Lung (tissue), 11 donors: ENCODE measurements at regions not wholly inside any gene's neighbourhood (a gene's known extent, or its start where the extent isn't known, plus 50 kb on each side); places are given as distances from the start of the nearest gene placed in this dataset.

Experiments
- ATAC-seq: fragments of 200-7000 bp; cut with Tn5 transposase; one replicate; pipeline ENCODE4 v1.9.1; 2020; ENCODE audit warnings: moderate number of reproducible peaks; ENCODE audit not compliant: insufficient read depth, low FRiP score
- DNase-seq, 3 donors: peaks; one replicate each; pipeline ENCODE4 v3.0.0-alpha.2; 2013 to 2017
- H3K27ac ChIP-seq, 2 donors: one replicate each; pipeline ENCODE4 v1.5.1; 2013; ENCODE audit warnings: mild to moderate bottlenecking in 2 of 2, moderate library complexity in 2 of 2, control low read depth in 1 of 2, inconsistent platforms in 1 of 2, low read depth in 1 of 2, low read length in 1 of 2
- H3K27me3 ChIP-seq, 3 donors: one replicate each; pipeline ENCODE4 v1.5.1; 2013; ENCODE audit warnings: low read length in 2 of 3; ENCODE audit not compliant: control insufficient read depth in 3 of 3, insufficient read depth in 3 of 3
- H3K36me3 ChIP-seq, 4 donors: one replicate each; pipeline ENCODE4 v1.5.1; 2013; ENCODE audit warnings: low read length in 4 of 4, mild to moderate bottlenecking in 1 of 4, moderate library complexity in 1 of 4; ENCODE audit not compliant: control insufficient read depth in 4 of 4, insufficient read depth in 4 of 4
- H3K4me1 ChIP-seq, 5 donors: one replicate each; pipeline ENCODE4 v1.5.1; 2013; ENCODE audit warnings: low read length in 5 of 5, mild to moderate bottlenecking in 2 of 5, moderate library complexity in 1 of 5; ENCODE audit not compliant: control insufficient read depth in 5 of 5, insufficient read depth in 5 of 5
- H3K4me3 ChIP-seq: one replicate; pipeline ENCODE4 v1.5.1; 2013; ENCODE audit warnings: mild to moderate bottlenecking, control low read depth, moderate library complexity
- H3K9ac ChIP-seq, 2 donors: one replicate each; pipeline ENCODE4 v1.5.1; 2013; ENCODE audit warnings: low read length in 2 of 2, control low read depth in 1 of 2; ENCODE audit not compliant: insufficient read depth in 1 of 2
- H3K9me3 ChIP-seq, 4 donors: one replicate each; pipeline ENCODE4 v1.5.1; 2013; ENCODE audit warnings: low read length in 3 of 4, mild to moderate bottlenecking in 1 of 4, moderate library complexity in 1 of 4; ENCODE audit not compliant: control insufficient read depth in 4 of 4, insufficient read depth in 3 of 4
- WGBS, 2 donors: extraction: QIAGEN DNeasy Blood & Tissue Kit; methylation state at CpG; one replicate each; pipeline ENCODE4 v1.1.7; 2013; 5-methylcytosine and 5-hydroxymethylcytosine counted together
- TF ChIP-seq, protein P1 (sequence below): IDR thresholded peaks from 2 replicates; pipeline ENCODE4 v1.5.1; 2012; ENCODE audit warnings: mild to moderate bottlenecking; ENCODE audit errors: control extremely low read depth, extremely low read depth
- donor health status: control.
- donor health status: control.
- donor health status: Bipolar disorder and iron deficiency.
- donor health status: healthy.
- donor health status: DM: yes; HTN: yes; CAD: no.

DNA sequence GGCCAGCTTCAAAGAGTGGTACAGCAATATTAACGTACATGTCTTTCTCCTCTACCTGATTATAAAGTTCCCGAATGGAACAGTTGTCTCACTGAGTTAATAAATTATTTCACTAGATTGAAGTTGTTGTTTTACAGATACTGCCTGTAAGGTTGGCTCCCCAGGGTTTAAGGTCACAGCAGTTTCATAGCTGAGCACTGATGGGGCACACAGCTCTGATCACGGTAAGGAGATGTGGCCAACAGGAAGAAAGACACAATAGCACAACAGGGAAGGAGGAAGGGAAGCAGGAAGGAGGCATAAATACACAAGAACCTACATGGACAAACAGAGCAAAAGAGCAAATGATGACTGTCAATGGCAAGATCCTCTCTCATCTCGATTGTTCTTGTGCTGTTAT is 215.6 kb downstream of the WNT5A start:
- peaks cover 0 to 2% (median 0%) of the 10 kb centered on the region in 5 donors for H3K4me1 ChIP-seq
- 40 to 41% methylated on average over 4 of the region's 4 CpGs for WGBS, 2 donors
- ATAC-seq: no peak

DNA sequence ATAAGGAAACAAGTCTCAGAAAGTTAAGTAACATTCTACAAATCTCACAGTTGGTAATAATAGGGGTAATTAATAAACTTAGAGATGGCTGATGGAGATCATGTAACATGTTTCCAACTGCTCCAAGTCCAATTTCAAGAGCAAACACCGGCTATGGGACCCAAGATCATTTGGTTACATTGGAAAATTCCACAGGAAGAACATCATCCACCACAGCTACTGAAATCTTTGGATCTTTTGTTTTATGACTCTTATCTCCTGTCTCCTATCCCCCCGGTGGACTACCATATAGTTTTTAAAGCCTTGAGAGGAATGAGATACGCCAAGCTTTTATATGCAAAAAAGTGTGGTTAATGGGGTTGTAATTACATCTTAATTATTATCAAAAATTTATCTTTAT is 216.1 kb downstream of the WNT5A start:
- H3K27ac ChIP-seq: no peak overlapping the region
- no peak for DNase-seq
- TF ChIP-seq, protein P1, sequence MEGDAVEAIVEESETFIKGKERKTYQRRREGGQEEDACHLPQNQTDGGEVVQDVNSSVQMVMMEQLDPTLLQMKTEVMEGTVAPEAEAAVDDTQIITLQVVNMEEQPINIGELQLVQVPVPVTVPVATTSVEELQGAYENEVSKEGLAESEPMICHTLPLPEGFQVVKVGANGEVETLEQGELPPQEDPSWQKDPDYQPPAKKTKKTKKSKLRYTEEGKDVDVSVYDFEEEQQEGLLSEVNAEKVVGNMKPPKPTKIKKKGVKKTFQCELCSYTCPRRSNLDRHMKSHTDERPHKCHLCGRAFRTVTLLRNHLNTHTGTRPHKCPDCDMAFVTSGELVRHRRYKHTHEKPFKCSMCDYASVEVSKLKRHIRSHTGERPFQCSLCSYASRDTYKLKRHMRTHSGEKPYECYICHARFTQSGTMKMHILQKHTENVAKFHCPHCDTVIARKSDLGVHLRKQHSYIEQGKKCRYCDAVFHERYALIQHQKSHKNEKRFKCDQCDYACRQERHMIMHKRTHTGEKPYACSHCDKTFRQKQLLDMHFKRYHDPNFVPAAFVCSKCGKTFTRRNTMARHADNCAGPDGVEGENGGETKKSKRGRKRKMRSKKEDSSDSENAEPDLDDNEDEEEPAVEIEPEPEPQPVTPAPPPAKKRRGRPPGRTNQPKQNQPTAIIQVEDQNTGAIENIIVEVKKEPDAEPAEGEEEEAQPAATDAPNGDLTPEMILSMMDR: no peak

More for the DNA sequence above, 215.6 kb downstream of the WNT5A start:
- no peak overlapping the region for H3K9ac ChIP-seq
- H3K9me3 ChIP-seq: no peaks in the 10 kb centered on the region
- no peaks in the 10 kb centered on the region for H3K27me3 ChIP-seq
- no peaks in the 10 kb centered on the region for H3K36me3 ChIP-seq
- DNase-seq: no peak
- no peak overlapping the region for H3K4me3 ChIP-seq
- H3K27ac ChIP-seq: no peak overlapping the region
- TF ChIP-seq, protein P1: no peak

DNA sequence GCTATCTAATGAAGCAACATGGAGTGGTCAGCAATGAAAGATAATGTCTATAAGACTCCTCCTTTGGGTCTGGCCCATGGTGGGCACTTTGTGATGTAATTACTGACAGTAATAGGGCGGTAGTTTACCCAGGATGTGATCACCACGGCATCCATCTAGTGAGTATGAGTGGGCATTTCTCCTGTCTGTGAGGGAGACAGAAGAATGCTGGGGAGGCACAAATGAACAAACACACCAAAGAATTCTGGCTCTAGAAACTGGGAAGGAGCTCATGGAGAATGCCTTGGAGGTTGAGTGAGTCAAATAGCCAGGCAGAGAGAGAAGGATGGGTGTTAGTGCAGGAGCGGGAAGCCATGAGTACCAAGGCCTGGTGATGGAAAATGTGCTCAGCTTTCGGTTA is 217.5 kb downstream of the WNT5A start:
- WGBS, 2 donors: 90% methylated on average over 4 of the region's 4 CpGs
- H3K4me1 ChIP-seq: peaks cover 0 to 2% (median 0%) of the 10 kb centered on the region in 5 donors
- no peak overlapping the region for H3K4me3 ChIP-seq
- DNase-seq: no peak
- H3K27ac ChIP-seq: no peak overlapping the region
- no peak overlapping the region for H3K9ac ChIP-seq
- H3K36me3 ChIP-seq: no peaks in the 10 kb centered on the region
- H3K9me3 ChIP-seq: no peaks in the 10 kb centered on the region
- TF ChIP-seq, protein P1: no peak
- no peak for ATAC-seq
- H3K27me3 ChIP-seq: no peaks in the 10 kb centered on the region

More for the DNA sequence above, 216.1 kb downstream of the WNT5A start:
- Histone ChIP-seq H3K4me1 (peaks cover 0 to 2% (median 0%) of the 10 kb centered on the region in 5 donors), H3K36me3 (no peaks in the 10 kb centered on the region), H3K4me3 (no peak overlapping the region), H3K9me3 (no peaks in the 10 kb centered on the region), H3K9ac (no peak overlapping the region), H3K27me3 (no peaks in the 10 kb centered on the region)
- WGBS, 2 donors: 49 to 51% methylated on average over 3 of the region's 3 CpGs
- ATAC-seq: no peak

DNA sequence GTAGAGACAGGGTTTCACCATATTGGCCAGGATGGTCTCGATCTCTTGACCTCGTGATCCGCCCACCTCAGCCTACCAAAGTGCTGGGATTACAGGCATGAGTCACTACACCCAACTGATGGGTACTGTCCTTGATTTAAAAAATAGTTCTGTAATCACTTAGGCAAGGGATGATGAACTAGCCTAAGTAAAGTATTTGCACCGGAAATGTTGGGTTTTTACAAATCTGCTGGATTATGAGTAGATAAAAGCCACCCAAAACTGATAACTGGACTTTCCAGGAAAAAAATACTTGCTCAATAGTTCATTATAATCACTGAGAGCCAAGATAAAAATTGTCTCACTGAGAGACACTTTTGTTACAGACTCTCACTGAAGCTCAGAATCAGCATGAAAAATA is 218.0 kb downstream of the WNT5A start:
- Histone ChIP-seq H3K4me1 (peaks cover 0 to 2% (median 0%) of the 10 kb centered on the region in 5 donors), H3K27ac (no peak overlapping the region), H3K4me3 (no peak overlapping the region), H3K36me3 (no peaks in the 10 kb centered on the region), H3K27me3 (no peaks in the 10 kb centered on the region), H3K9me3 (no peaks in the 10 kb centered on the region), H3K9ac (no peak overlapping the region)
- ATAC-seq (no peak), DNase-seq (no peak)
- TF ChIP-seq, protein P1: no peak
- WGBS, 2 donors: 83 to 90% methylated on average over 4 of the region's 4 CpGs
